ENCODE measurements at regions not wholly inside any gene's neighbourhood (a gene's known extent, or its start where the extent isn't known, plus 50 kb on each side); places are given as distances from the start of the nearest gene placed in this dataset.
A peak's percentile ranks its signal among the peaks of the same experiment; 100 is the strongest.

GRCh38 chr1:11596295-11596694 is 57.9 kb downstream of the FBXO2 start:
- DNase-seq = no peak

- no peak for DNase-seq
These were observed 58.9 kb downstream of the FBXO2 start for GRCh38 chr1:11595285-11595684.

GRCh38 chr1:11594625-11595024 is 59.6 kb downstream of the FBXO2 start:
- DNase-seq = no peak

GRCh38 chr1:11594222-11594621 is 60.0 kb downstream of the FBXO2 start:
- DNase-seq = peak; percentile 7

- DNase-seq = no peak
These were observed 61.5 kb downstream of the FBXO2 start for GRCh38 chr1:11592752-11593151.

GRCh38 chr1:11590395-11590794 is 63.8 kb downstream of the FBXO2 start:
- DNase-seq = no peak

Data from tongue (tissue), 1 donor.